Ovary (tissue), 3 donors: ENCODE measurements at regions not wholly inside any gene's neighbourhood (a gene's known extent, or its start where the extent isn't known, plus 50 kb on each side); places are given as distances from the start of the nearest gene placed in this dataset.

Experiments used
- CTCF ChIP-seq, 3 donors: fragments of 450-650 bp in 2 of 3; fragments of 200-600 bp in 1 of 3; IDR thresholded peaks; one replicate each; pipeline versions ENCODE4 v1.5.1 to v1.8.0; 2016 to 2022; ENCODE audit warnings: antibody characterized with exemption in 3 of 3, mild to moderate bottlenecking in 1 of 3
- POLR2A ChIP-seq: fragments of 450-650 bp; IDR thresholded peaks from one replicate; pipeline ENCODE4 v1.6.1; 2017; ENCODE audit warnings: antibody characterized with exemption, mild to moderate bottlenecking, moderate library complexity
- donor health status: DM: no; HTN: no; CAD: no.

GRCh38 chr5:104734046-104734445, 1171.5 kb upstream of the NUDT12 start:
- TF ChIP-seq CTCF (IDR thresholded peaks at IDR 0.05) = no peak
- no peak for TF ChIP-seq POLR2A
